ENCODE measurements at regions not wholly inside any gene's neighbourhood (a gene's known extent, or its start where the extent isn't known, plus 50 kb on each side); places are given as distances from the start of the nearest gene placed in this dataset.

DNA sequence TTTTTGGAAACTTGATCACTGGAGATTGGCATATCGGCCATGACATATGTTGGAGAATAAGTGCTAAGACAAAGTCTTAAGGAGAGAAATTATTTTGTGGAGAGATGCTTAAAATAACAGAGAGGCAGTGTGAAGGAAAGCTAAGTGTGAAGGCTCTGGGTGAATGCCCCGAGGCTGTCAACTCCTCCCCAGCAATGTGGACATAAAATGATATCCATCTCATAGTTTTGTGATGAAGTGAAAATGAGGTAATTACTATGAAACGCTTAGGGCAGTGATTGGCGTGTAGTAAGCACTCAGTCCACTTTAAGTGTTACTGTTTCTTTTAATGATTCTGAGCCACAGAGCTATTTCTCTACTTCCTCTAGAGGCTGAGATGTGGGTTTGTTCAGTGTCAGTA is 195.8 kb upstream of the KLF12 start:
- no peaks in the 10 kb centered on the region for H3K27me3 ChIP-seq
- H3K9ac ChIP-seq (ENCODE audit: low read depth in 2 of 2, low read length in 2 of 2): no peak overlapping the region
- no peaks in the 10 kb centered on the region for H3K36me3 ChIP-seq
- H3K4me1 ChIP-seq: no peaks in the 10 kb centered on the region
- DNase-seq: no peak
- H3K27ac ChIP-seq: no peak overlapping the region
- H3K4me3 ChIP-seq: no peak overlapping the region
- no peaks in the 10 kb centered on the region for H3K9me3 ChIP-seq
- intact Hi-C loops (cut with DNase I): no loop called here
- TF ChIP-seq CTCF (IDR thresholded peaks at IDR 0.05): no peak

DNA sequence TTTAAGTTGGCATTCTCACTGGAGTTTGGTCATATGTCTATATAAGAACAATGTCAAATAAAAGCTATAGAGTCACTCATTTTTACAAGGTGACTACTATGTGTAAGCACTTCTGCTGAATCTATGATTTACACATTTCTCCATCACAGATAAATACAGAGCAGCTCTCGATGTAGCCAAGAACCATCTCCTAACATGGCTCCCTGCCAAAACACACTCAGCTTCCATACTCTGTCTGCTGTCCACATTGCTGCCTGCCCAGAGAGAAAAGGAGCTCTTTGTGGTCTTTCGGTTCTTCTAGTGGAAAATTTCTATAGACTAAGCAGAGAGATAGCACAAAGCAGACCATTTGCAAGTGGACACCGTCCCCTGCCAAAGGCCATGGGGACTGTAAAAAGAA is 190.9 kb upstream of the KLF12 start:
- no peak overlapping the region for H3K9ac ChIP-seq (ENCODE audit: low read depth in 2 of 2, low read length in 2 of 2)
- DNase-seq: no peak
- no peaks in the 10 kb centered on the region for H3K4me1 ChIP-seq
- no peaks in the 10 kb centered on the region for H3K27me3 ChIP-seq
- H3K9me3 ChIP-seq: no peaks in the 10 kb centered on the region
- H3K27ac ChIP-seq: no peak overlapping the region
- no peaks in the 10 kb centered on the region for H3K36me3 ChIP-seq
- no peak overlapping the region for H3K4me3 ChIP-seq
- intact Hi-C loops (cut with DNase I): no loop called here
- no peak for TF ChIP-seq CTCF (IDR thresholded peaks at IDR 0.05)

DNA sequence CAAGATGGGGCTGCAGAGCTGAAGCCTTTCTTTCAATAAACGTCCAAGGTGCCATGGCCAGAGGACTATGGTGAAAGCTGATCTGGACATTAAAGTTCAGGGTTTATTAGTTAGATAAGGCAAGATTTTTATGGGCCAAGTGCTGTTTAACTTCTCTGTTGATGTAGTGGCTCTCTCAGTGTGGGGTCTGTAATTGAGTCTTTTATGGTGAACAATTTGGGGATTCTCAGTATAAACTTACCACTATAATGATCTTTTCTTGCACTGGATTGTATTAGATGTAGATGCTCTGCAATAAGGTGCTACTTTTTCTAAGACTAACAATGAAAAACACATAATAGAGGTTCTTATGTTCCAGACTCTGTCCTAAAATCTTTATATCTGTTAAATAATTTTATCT is 190.1 kb upstream of the KLF12 start:
- Histone ChIP-seq H3K36me3 (no peaks in the 10 kb centered on the region), H3K9me3 (no peaks in the 10 kb centered on the region), H3K4me1 (no peaks in the 10 kb centered on the region), H3K4me3 (no peak overlapping the region), H3K27ac (no peak overlapping the region), H3K27me3 (no peaks in the 10 kb centered on the region), H3K9ac (ENCODE audit: low read depth in 2 of 2, low read length in 2 of 2) (no peak overlapping the region)
- no peak for TF ChIP-seq CTCF (IDR thresholded peaks at IDR 0.05)
- no peak for DNase-seq
- intact Hi-C loops (cut with DNase I): no loop called here

- H3K4me3 ChIP-seq: no peak overlapping the region
- DNase-seq: no peak
- H3K36me3 ChIP-seq: no peaks in the 10 kb centered on the region
- H3K27ac ChIP-seq: no peak overlapping the region
- H3K9me3 ChIP-seq: no peaks in the 10 kb centered on the region
- no peaks in the 10 kb centered on the region for H3K4me1 ChIP-seq
- H3K9ac ChIP-seq (ENCODE audit: low read depth in 2 of 2, low read length in 2 of 2): no peak overlapping the region
- H3K27me3 ChIP-seq: no peaks in the 10 kb centered on the region
- intact Hi-C loops (cut with DNase I): no loop called here
- TF ChIP-seq CTCF (IDR thresholded peaks at IDR 0.05): no peak
These were observed 188.4 kb upstream of the KLF12 start for GRCh38 chr13:74322562-74322961.

GRCh38 chr13:74320282-74320681 is 186.1 kb upstream of the KLF12 start:
- Histone ChIP-seq H3K27ac (no peak overlapping the region), H3K36me3 (no peaks in the 10 kb centered on the region), H3K27me3 (no peaks in the 10 kb centered on the region), H3K4me1 (no peaks in the 10 kb centered on the region), H3K9me3 (no peaks in the 10 kb centered on the region), H3K9ac (ENCODE audit: low read depth in 2 of 2, low read length in 2 of 2) (no peak overlapping the region), H3K4me3 (no peak overlapping the region)
- no peak for TF ChIP-seq CTCF (IDR thresholded peaks at IDR 0.05)
- intact Hi-C loops (cut with DNase I): no loop called here
- no peak for DNase-seq

DNA sequence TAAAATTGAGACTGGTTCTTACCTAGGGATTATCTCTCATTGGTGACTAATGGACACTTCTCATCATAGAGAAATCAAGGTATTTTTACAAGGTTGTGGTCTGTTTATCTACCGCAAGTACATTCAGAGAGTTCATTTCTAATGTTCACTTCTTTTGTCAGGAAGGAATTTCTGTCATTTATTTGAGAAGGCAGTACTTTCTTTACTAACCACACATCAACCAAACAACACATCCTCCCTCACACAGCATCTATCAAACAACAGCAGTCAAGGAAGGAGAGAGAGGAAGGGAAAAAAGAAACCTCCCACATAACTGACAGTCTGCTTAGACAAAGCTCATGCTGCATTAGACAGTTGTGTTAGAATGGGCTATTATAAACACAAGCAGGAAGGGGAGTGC is 182.3 kb upstream of the KLF12 start:
- no peaks in the 10 kb centered on the region for H3K9me3 ChIP-seq
- intact Hi-C loops (cut with DNase I): no loop called here
- H3K27ac ChIP-seq: no peak overlapping the region
- no peaks in the 10 kb centered on the region for H3K36me3 ChIP-seq
- no peak for DNase-seq
- no peaks in the 10 kb centered on the region for H3K27me3 ChIP-seq
- H3K4me1 ChIP-seq: no peaks in the 10 kb centered on the region
- no peak overlapping the region for H3K9ac ChIP-seq (ENCODE audit: low read depth in 2 of 2, low read length in 2 of 2)
- no peak overlapping the region for H3K4me3 ChIP-seq
- TF ChIP-seq CTCF (IDR thresholded peaks at IDR 0.05): no peak

All from colonic mucosa (tissue), 4 donors.